HG02623 (cell line): ENCODE measurements at regions not wholly inside any gene's neighbourhood (a gene's known extent, or its start where the extent isn't known, plus 50 kb on each side); places are given as distances from the start of the nearest gene placed in this dataset.
"Not testable (repeated sequence)": the region's sequence is repeated elsewhere in the genome, so short reads cannot be mapped to it uniquely, and the experiment has no call there.

Experiments
- ATAC-seq: cut with Tn5 transposase; IDR thresholded peaks from one replicate; pipeline ENCODE4 v1.9.1; 2021; ENCODE audit warnings: moderate library complexity; ENCODE audit not compliant: unreplicated experiment

- ATAC-seq = no peak
Observed at GRCh38 chr10:18866852-18867251, 181.7 kb upstream of the MALRD1 start.

- no peak for ATAC-seq
Observed at GRCh38 chr10:18868919-18869318, 179.7 kb upstream of the MALRD1 start.

- no peak for ATAC-seq
Observed at GRCh38 chr10:18875477-18875876, 173.1 kb upstream of the MALRD1 start.

- ATAC-seq = no peak
Observed at GRCh38 chr10:18879284-18879683, 169.3 kb upstream of the MALRD1 start.

- ATAC-seq = no peak
Observed at GRCh38 chr10:18880530-18880929, 168.1 kb upstream of the MALRD1 start.

- ATAC-seq = no peak
Observed at GRCh38 chr10:18886102-18886501, 162.5 kb upstream of the MALRD1 start.

- ATAC-seq = no peak
Observed at GRCh38 chr10:18906636-18907035, 142.0 kb upstream of the MALRD1 start.

GRCh38 chr10:18917431-18917830, 131.2 kb upstream of the MALRD1 start:
- not testable (repeated sequence) for ATAC-seq

GRCh38 chr10:18918532-18918931, 130.1 kb upstream of the MALRD1 start:
- ATAC-seq = no peak

GRCh38 chr10:18949391-18949790, 99.2 kb upstream of the MALRD1 start:
- no peak for ATAC-seq

GRCh38 chr10:18951072-18951823, 97.4 kb upstream of the MALRD1 start:
- ATAC-seq = not testable (repeated sequence)

- ATAC-seq = no peak
Observed at GRCh38 chr10:18955061-18955460, 93.5 kb upstream of the MALRD1 start.

- ATAC-seq = no peak
Observed at GRCh38 chr10:18959369-18959768, 89.2 kb upstream of the MALRD1 start.

GRCh38 chr10:18960466-18961079, 88.0 kb upstream of the MALRD1 start:
- ATAC-seq = no peak

- no peak for ATAC-seq
Observed at GRCh38 chr10:18968159-18968558, 80.4 kb upstream of the MALRD1 start.

GRCh38 chr10:18976696-18977251, 71.8 kb upstream of the MALRD1 start:
- no peak for ATAC-seq

GRCh38 chr10:18980089-18980629, 68.4 kb upstream of the MALRD1 start:
- no peak for ATAC-seq

- no peak for ATAC-seq
Observed at GRCh38 chr10:18984531-18984930, 64.1 kb upstream of the MALRD1 start.

GRCh38 chr10:18988338-18988737, 60.3 kb upstream of the MALRD1 start:
- no peak for ATAC-seq
